IMR-90 (cell line): ENCODE measurements at regions not wholly inside any gene's neighbourhood (a gene's known extent, or its start where the extent isn't known, plus 50 kb on each side); places are given as distances from the start of the nearest gene placed in this dataset.

Experiments used
- ATAC-seq: fragments of 200-7000 bp; cut with Tn5 transposase; 2 replicates; pipeline ENCODE4 v1.9.1; 2020; ENCODE audit warnings: low read depth, mild to moderate bottlenecking, moderate library complexity
- BruUV-seq: library from RNA; stranded (reverse); fragments of 400-500 nt; replicated peaks from 2 replicates; lab custom pipeline; 2021; lab: Mats Ljungman, UMichigan
- CTCF ChIA-PET: fragments of 300-600 bp; formaldehyde crosslinking; extraction: SDS; loops from one replicate; lab custom pipeline; 2021; ENCODE audit warnings: antibody characterized with exemption; lab: Yijun Ruan, JAX
- POLR2A ChIA-PET: fragments of 300-600 bp; sonication (Branson Sonifier 250); formaldehyde crosslinking; loops from one replicate; lab custom pipeline; 2022; ENCODE audit warnings: antibody characterized with exemption; ENCODE audit not compliant: unreplicated experiment; lab: Charles Lee
- DNase-seq: peaks from one replicate; pipeline ENCODE4 v3.0.0; 2013
- H2AFZ ChIP-seq: replicated peaks from 2 replicates; pipeline ENCODE3; 2013; ENCODE audit warnings: low read length, mild to moderate bottlenecking; ENCODE audit not compliant: poor library complexity
- H2AK5ac ChIP-seq: 2 replicates; pipeline ENCODE4 v1.6.1; 2013; ENCODE audit warnings: low read depth, low read length, inconsistent platforms
- H2AK9ac ChIP-seq: replicated peaks from 2 replicates; pipeline ENCODE3; 2013; ENCODE audit warnings: mild to moderate bottlenecking, low read depth, low read length, moderate library complexity; ENCODE audit not compliant: poor library complexity
- H2BK120ac ChIP-seq: 2 replicates; pipeline ENCODE4 v1.6.1; 2013; ENCODE audit warnings: low read depth, low read length, inconsistent platforms
- H2BK15ac ChIP-seq: 3 replicates; pipeline ENCODE4 v1.6.1; 2013; ENCODE audit warnings: low read depth, low read length, inconsistent platforms
- H2BK20ac ChIP-seq: 2 replicates; pipeline ENCODE4 v1.6.1; 2013; ENCODE audit warnings: low read depth, mild to moderate bottlenecking, inconsistent platforms, low read length, moderate library complexity
- H2BK5ac ChIP-seq: 2 replicates; pipeline ENCODE4 v1.6.1; 2013; ENCODE audit warnings: mild to moderate bottlenecking, low read depth, low read length, inconsistent platforms; ENCODE audit not compliant: poor library complexity, severe bottlenecking
- H3K14ac ChIP-seq: replicated peaks from 2 replicates; pipeline ENCODE4 v1.6.1; 2013; ENCODE audit warnings: low read depth, low read length, inconsistent platforms
- H3K18ac ChIP-seq: 2 replicates; pipeline ENCODE4 v1.6.1; 2013; ENCODE audit warnings: low read depth, low read length, control low read depth
- H3K23ac ChIP-seq: 2 replicates; pipeline ENCODE4 v1.6.1; 2013; ENCODE audit warnings: low read depth, low read length, inconsistent platforms
- H3K27ac ChIP-seq: 2 replicates; pipeline ENCODE4 v1.5.1; 2013; ENCODE audit warnings: mild to moderate bottlenecking, control low read depth, low read length; ENCODE audit not compliant: insufficient read depth
- H3K27me3 ChIP-seq: 2 replicates; pipeline ENCODE4 v1.6.1; 2013; ENCODE audit warnings: low read length; ENCODE audit not compliant: control insufficient read depth, insufficient read depth
- H3K36me3 ChIP-seq: 2 replicates; pipeline ENCODE4 v1.6.1; 2013; ENCODE audit warnings: low read length, mixed read lengths; ENCODE audit not compliant: control insufficient read depth, insufficient read depth
- H3K4ac ChIP-seq: 2 replicates; pipeline ENCODE4 v1.6.1; 2013; ENCODE audit warnings: low read depth, low read length, inconsistent platforms
- H3K4me1 ChIP-seq: 2 replicates; pipeline ENCODE4 v1.6.1; 2013; ENCODE audit warnings: low read length, mixed read lengths; ENCODE audit not compliant: control insufficient read depth, insufficient read depth
- H3K4me2 ChIP-seq: 2 replicates; pipeline ENCODE4 v1.6.1; 2013; ENCODE audit warnings: low read depth, mild to moderate bottlenecking, control low read depth, low read length, moderate library complexity
- H3K4me3 ChIP-seq: 2 replicates; pipeline ENCODE4 v1.5.1; 2013; ENCODE audit warnings: low read depth, mild to moderate bottlenecking, control low read depth, low read length, moderate library complexity; ENCODE audit not compliant: insufficient read depth
- H3K56ac ChIP-seq: 2 replicates; pipeline ENCODE4 v1.6.1; 2013; ENCODE audit warnings: low read length, inconsistent platforms; ENCODE audit not compliant: insufficient read depth; ENCODE audit errors: extremely low read depth
- H3K79me1 ChIP-seq, 2 experiments: 2 replicates each; pipeline ENCODE4 v1.6.1; 2013; ENCODE audit warnings: low read length in 2 of 2, inconsistent platforms in 1 of 2, low read depth in 1 of 2
- H3K9ac ChIP-seq: 2 replicates; pipeline ENCODE4 v1.6.1; 2013; ENCODE audit warnings: low read depth, low read length, control low read depth
- H3K9me1 ChIP-seq: 2 replicates; pipeline ENCODE4 v1.6.1; 2013; ENCODE audit warnings: low read length, inconsistent platforms; ENCODE audit not compliant: insufficient read depth
- H3K9me3 ChIP-seq: 2 replicates; pipeline ENCODE4 v1.6.1; 2013; ENCODE audit warnings: low read length; ENCODE audit not compliant: control insufficient read depth, insufficient read depth
- H4K20me1 ChIP-seq: 2 replicates; pipeline ENCODE4 v1.6.1; 2013; ENCODE audit warnings: low read length, inconsistent platforms; ENCODE audit not compliant: insufficient read depth
- H4K5ac ChIP-seq: 2 replicates; pipeline ENCODE4 v1.6.1; 2013; ENCODE audit warnings: mild to moderate bottlenecking, low read depth, low read length, control low read depth
- H4K8ac ChIP-seq, 2 experiments: 2 replicates each; pipeline ENCODE4 v1.6.1; 2013; ENCODE audit warnings: low read depth in 2 of 2, low read length in 2 of 2, control low read depth in 1 of 2, inconsistent platforms in 1 of 2
- H4K91ac ChIP-seq: 2 replicates; pipeline ENCODE4 v1.6.1; 2013; ENCODE audit warnings: low read depth, low read length, inconsistent platforms; ENCODE audit not compliant: insufficient read depth
- CEBPB ChIP-seq: IDR thresholded peaks from 2 replicates; pipeline ENCODE4 v1.6.1; 2012; ENCODE audit warnings: low read depth, low read length, improper control_type of control experiment
- CHD1 ChIP-seq: IDR thresholded peaks from 2 replicates; pipeline ENCODE4 v1.6.1; 2012; ENCODE audit warnings: low read depth, low read length, improper control_type of control experiment
- CTCF ChIP-seq: conservative IDR thresholded peaks from 2 replicates; pipeline ENCODE4 v1.5.1; 2012; ENCODE audit warnings: mild to moderate bottlenecking, low read depth, low read length, improper control_type of control experiment
- POLR2A ChIP-seq: IDR thresholded peaks from 2 replicates; pipeline ENCODE4 v1.6.1; 2012; ENCODE audit warnings: mild to moderate bottlenecking, low read depth, low read length
- RAD21 ChIP-seq: IDR thresholded peaks from 2 replicates; pipeline ENCODE4 v1.6.1; 2012; ENCODE audit warnings: low read length, improper control_type of control experiment
- RFX5 ChIP-seq: IDR thresholded peaks from 2 replicates; pipeline ENCODE4 v1.8.0; 2012; ENCODE audit warnings: low read depth, mild to moderate bottlenecking, low read length, moderate library complexity
- WGBS, 2 experiments: methylation state at CpG; one replicate each; pipeline versions ENCODE4 v1.1.5 to v1.1.7; 2013; ENCODE audit warnings: missing lambda C conversion rate in 2 of 2; ENCODE audit not compliant: insufficient read length in 1 of 2; ENCODE audit errors: extremely low coverage in 2 of 2; 5-methylcytosine and 5-hydroxymethylcytosine counted together
- dilution Hi-C: fragments of 300-500 bp; cut with HindIII; formaldehyde crosslinking; loops from one replicate; pipeline ENCODE4 v1.14.3; 2018; ENCODE audit warnings: low sequenced_read_pairs; ENCODE audit not compliant: unreplicated experiment
- in situ Hi-C: fragments of 300-500 bp; cut with MboI; formaldehyde crosslinking; loops from 3 replicates; pipeline ENCODE4 v1.14.3; 2019; ENCODE audit warnings: low sequenced_read_pairs, inconsistent platforms, mixed read lengths
- intact Hi-C: fragments of 100-400 bp; cut with micrococcal nuclease; formaldehyde crosslinking; loops from 2 replicates; pipeline ENCODE4 v1.10.0; 2022

GRCh38 chr2:15693926-15694588, 102.4 kb downstream of the DDX1 start:
- intact Hi-C loops (no loop called here), in situ Hi-C loops (no loop called here), dilution Hi-C loops (no loop called here)
- Histone ChIP-seq H3K4me1 (no peaks in the 10 kb centered on the region), H3K4ac (no peak overlapping the region), H2BK120ac (no peak overlapping the region), H4K5ac (no peak overlapping the region), H2BK5ac (no peak overlapping the region), H4K91ac (no peak overlapping the region), H2AK9ac (no peak overlapping the region), H3K27ac (no peak overlapping the region), H3K14ac (no peak overlapping the region), H3K4me2 (no peak overlapping the region), H2AFZ (no peak overlapping the region), H3K56ac (no peak overlapping the region), H2AK5ac (no peak overlapping the region), H3K9me1 (no peaks in the 10 kb centered on the region), H2BK20ac (no peak overlapping the region), H2BK15ac (no peak overlapping the region), H3K4me3 (no peak overlapping the region), H4K8ac (no peak overlapping the region), H3K36me3 (no peaks in the 10 kb centered on the region), H3K23ac (no peak overlapping the region), H3K9me3 (peaks cover 23% of the 10 kb centered on the region; the same call in 1 of the 2 replicates), H3K79me1 (no peaks in the 10 kb centered on the region), H3K18ac (no peak overlapping the region), H3K27me3 (no peaks in the 10 kb centered on the region), H3K9ac (no peak overlapping the region), H4K20me1 (no peaks in the 10 kb centered on the region)
- TF ChIP-seq CTCF (no peak), RAD21 (no peak), RFX5 (no peak), CHD1 (no peak), POLR2A (no peak), CEBPB (no peak)
- ChIA-PET POLR2A (no interaction called here), CTCF (no interaction called here)
- no peak for ATAC-seq
- no CpG with 5 or more reads among the region's 16 CpGs for WGBS, 2 experiments
- BruUV-seq, result no TSS peak
- no peak for DNase-seq
